Chondrocyte (in vitro differentiated cells): ENCODE measurements at regions not wholly inside any gene's neighbourhood (a gene's known extent, or its start where the extent isn't known, plus 50 kb on each side); places are given as distances from the start of the nearest gene placed in this dataset.

Experiments used
- DNase-seq: peaks from one replicate; pipeline ENCODE4 v3.0.0; 2021; ENCODE audit warnings: mixed read lengths, low spot score
- H3K27ac Mint-ChIP-seq: one replicate; pipeline ENCODE4 v1.8.0; 2021; ENCODE audit warnings: mild to moderate bottlenecking, moderate library complexity, mixed read lengths; ENCODE audit not compliant: unreplicated experiment
- H3K27me3 Mint-ChIP-seq: 2 replicates; pipeline ENCODE4 v1.8.0; 2021; ENCODE audit warnings: low read depth, mixed read lengths
- H3K36me3 Mint-ChIP-seq: 2 replicates; pipeline ENCODE4 v1.8.0; 2021; ENCODE audit warnings: low read depth, mixed read lengths
- H3K4me1 Mint-ChIP-seq: 2 replicates; pipeline ENCODE4 v1.8.0; 2021; ENCODE audit warnings: low read depth, mild to moderate bottlenecking, mixed read lengths
- H3K4me3 Mint-ChIP-seq: one replicate; pipeline ENCODE4 v1.8.0; 2021; ENCODE audit warnings: mild to moderate bottlenecking, moderate library complexity, mixed read lengths; ENCODE audit not compliant: unreplicated experiment
- H3K9me3 Mint-ChIP-seq: 2 replicates; pipeline ENCODE4 v1.8.0; 2021; ENCODE audit warnings: low read depth, mixed read lengths
- TF ChIP-seq, protein P1 (sequence below): fragments of 200-600 bp; sonication (generic); IDR thresholded peaks from 2 replicates; pipeline ENCODE4 v1.5.0; 2021; ENCODE audit warnings: antibody characterized with exemption, mild to moderate bottlenecking, moderate library complexity

DNA sequence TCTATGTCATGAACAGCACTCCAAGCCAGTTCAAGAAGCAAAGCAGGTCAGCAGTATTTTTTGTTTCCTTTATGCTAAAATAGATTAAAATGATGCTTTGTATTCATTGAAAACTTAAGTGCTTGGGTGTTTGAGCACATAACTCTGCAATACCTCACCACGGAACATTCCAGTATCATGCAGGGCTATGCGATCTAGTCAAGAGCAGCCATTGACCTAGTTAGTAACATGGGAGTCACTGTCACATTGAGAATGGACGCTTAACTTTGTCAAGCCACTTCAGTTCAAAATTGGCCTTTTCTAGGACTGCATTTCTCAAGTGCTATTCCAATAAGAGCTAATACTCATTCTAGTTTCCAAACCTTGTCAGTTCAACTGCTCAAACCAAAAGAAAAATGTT is 160.1 kb upstream of the FSTL5 start:
- no peaks in the 10 kb centered on the region for H3K36me3 Mint-ChIP-seq
- H3K4me3 Mint-ChIP-seq, result no peak overlapping the region
- TF ChIP-seq, protein P1, sequence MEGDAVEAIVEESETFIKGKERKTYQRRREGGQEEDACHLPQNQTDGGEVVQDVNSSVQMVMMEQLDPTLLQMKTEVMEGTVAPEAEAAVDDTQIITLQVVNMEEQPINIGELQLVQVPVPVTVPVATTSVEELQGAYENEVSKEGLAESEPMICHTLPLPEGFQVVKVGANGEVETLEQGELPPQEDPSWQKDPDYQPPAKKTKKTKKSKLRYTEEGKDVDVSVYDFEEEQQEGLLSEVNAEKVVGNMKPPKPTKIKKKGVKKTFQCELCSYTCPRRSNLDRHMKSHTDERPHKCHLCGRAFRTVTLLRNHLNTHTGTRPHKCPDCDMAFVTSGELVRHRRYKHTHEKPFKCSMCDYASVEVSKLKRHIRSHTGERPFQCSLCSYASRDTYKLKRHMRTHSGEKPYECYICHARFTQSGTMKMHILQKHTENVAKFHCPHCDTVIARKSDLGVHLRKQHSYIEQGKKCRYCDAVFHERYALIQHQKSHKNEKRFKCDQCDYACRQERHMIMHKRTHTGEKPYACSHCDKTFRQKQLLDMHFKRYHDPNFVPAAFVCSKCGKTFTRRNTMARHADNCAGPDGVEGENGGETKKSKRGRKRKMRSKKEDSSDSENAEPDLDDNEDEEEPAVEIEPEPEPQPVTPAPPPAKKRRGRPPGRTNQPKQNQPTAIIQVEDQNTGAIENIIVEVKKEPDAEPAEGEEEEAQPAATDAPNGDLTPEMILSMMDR, result no peak
- H3K4me1 Mint-ChIP-seq, result no peaks in the 10 kb centered on the region
- no peaks in the 10 kb centered on the region for H3K9me3 Mint-ChIP-seq
- no peak for DNase-seq
- H3K27me3 Mint-ChIP-seq, result no peaks in the 10 kb centered on the region
- H3K27ac Mint-ChIP-seq, result no peak overlapping the region

DNA sequence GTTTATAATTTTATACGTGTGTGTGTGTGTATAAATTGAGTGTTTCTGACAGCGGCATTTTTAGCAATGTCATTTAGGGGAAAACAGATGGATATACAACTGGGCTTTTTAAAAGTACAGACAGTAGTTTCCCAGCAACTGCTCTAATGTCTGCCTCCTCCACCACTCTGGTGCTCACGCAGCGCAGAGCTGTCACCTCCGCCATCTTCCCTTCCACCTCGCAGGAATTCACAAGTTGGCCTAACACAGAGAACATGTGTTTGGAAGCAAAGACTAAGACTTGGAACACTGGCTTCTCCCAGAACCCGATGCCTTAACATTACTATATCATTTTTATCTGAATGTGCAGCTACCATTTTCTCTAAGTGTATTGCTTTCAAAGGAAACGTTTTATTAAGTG is 158.3 kb upstream of the FSTL5 start:
- Mint-ChIP-seq H3K9me3 (no peaks in the 10 kb centered on the region), H3K27ac (no peak overlapping the region), H3K4me3 (no peak overlapping the region), H3K4me1 (no peaks in the 10 kb centered on the region), H3K27me3 (peaks cover under 1% of the 10 kb centered on the region), H3K36me3 (no peaks in the 10 kb centered on the region)
- no peak for DNase-seq
- TF ChIP-seq, protein P1, result no peak

DNA sequence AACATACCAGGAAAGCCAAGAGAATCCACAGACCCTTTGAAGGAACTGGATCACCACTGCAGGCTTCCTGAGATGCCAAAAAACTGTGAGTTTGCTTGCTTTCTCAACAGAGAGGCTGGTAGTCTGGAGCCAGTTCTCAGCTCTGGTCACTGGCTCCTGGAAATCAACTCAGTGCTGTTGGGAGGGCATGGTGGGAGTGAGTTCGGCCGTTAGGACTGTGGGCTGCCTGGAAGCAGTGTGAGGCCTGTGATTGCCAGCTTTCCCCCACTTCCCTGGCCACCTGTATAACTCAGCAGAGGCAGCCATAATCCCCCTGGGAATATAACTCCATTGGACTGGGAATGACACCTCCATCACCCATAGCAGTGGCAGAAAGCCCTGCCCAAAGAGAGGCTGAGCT is 122.0 kb upstream of the FSTL5 start:
- Mint-ChIP-seq H3K9me3 (peaks cover 9% of the 10 kb centered on the region), H3K27me3 (no peaks in the 10 kb centered on the region), H3K4me1 (no peaks in the 10 kb centered on the region), H3K4me3 (no peak overlapping the region), H3K36me3 (no peaks in the 10 kb centered on the region), H3K27ac (no peak overlapping the region)
- TF ChIP-seq, protein P1, result no peak
- no peak for DNase-seq

DNA sequence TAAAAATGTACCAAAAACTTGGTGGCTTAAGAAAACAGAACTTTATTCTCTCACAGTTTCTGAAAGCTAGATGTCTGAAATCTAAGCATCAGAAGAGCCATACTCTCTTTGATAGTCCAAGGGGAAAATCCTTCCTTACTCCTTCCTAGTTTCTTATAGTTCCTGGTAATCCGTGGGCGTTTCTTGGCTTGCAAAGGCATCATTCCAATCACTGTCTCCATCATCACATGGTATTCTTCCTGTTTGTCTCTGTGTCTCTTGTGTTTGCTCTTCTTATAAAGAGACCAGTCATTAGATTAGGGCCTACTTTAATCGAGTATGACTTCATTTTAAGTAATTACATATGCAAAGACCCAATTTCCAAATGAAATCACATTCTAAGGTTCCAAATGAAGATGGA is 118.9 kb upstream of the FSTL5 start:
- TF ChIP-seq, protein P1, result no peak
- H3K9me3 Mint-ChIP-seq, result no peaks in the 10 kb centered on the region
- no peak for DNase-seq
- H3K4me3 Mint-ChIP-seq, result no peak overlapping the region
- no peaks in the 10 kb centered on the region for H3K36me3 Mint-ChIP-seq
- no peaks in the 10 kb centered on the region for H3K27me3 Mint-ChIP-seq
- H3K27ac Mint-ChIP-seq, result no peak overlapping the region
- no peaks in the 10 kb centered on the region for H3K4me1 Mint-ChIP-seq

DNA sequence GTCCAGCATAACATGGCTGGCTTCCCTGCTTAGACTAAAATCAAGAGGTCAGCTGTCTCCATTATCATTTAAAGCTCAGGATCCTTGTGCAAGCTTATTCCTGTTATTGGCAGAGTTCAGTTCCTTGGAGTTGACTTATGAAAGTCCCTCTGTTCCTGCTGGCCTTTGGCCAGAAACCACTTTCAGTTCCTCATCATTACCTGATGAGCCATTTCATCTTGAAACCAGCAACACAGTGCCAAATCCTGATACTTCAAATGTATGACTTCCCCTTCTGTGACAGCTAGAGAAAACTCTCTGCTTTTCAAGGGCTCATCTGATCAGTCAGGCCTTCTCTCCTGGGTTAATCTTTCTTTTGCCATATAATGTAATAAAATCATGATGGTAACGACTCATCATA is 110.6 kb upstream of the FSTL5 start:
- Mint-ChIP-seq H3K27me3 (no peaks in the 10 kb centered on the region), H3K4me1 (no peaks in the 10 kb centered on the region), H3K9me3 (no peaks in the 10 kb centered on the region), H3K36me3 (no peaks in the 10 kb centered on the region), H3K4me3 (no peak overlapping the region), H3K27ac (no peak overlapping the region)
- no peak for DNase-seq
- TF ChIP-seq, protein P1, result no peak
